Mammary epithelial cell (primary cell): ENCODE measurements at regions not wholly inside any gene's neighbourhood (a gene's known extent, or its start where the extent isn't known, plus 50 kb on each side); places are given as distances from the start of the nearest gene placed in this dataset.

Experiments used
- CTCF ChIP-seq, 2 donors: IDR thresholded peaks in 1 of 2; conservative IDR thresholded peaks in 1 of 2; 2 replicates each; pipeline ENCODE4 v1.5.1; 2011 to 2012; ENCODE audit warnings: inconsistent platforms in 2 of 2, low read length in 2 of 2, mild to moderate bottlenecking in 2 of 2, control low read depth in 1 of 2, low read depth in 1 of 2; ENCODE audit not compliant: insufficient read depth in 1 of 2; ENCODE audit errors: extremely low read depth in 1 of 2
- EZH2 ChIP-seq: IDR thresholded peaks from 2 replicates; pipeline ENCODE4 v1.6.1; 2012; ENCODE audit warnings: low read length, inconsistent platforms, borderline replicate concordance

GRCh38 chr5:31083364-31083763, 110.1 kb upstream of the CDH6 start:
- TF ChIP-seq CTCF (conservative IDR thresholded peaks at IDR 0.05 in 1 of 2, IDR thresholded peaks at IDR 0.05 in 1 of 2; ENCODE audit: extremely low read depth in 1 of 2, insufficient read depth in 1 of 2, low read depth in 1 of 2, low read length in 2 of 2), result no peak
- no peak for TF ChIP-seq EZH2
